ENCODE measurements at regions not wholly inside any gene's neighbourhood (a gene's known extent, or its start where the extent isn't known, plus 50 kb on each side); places are given as distances from the start of the nearest gene placed in this dataset.

- Mint-ChIP-seq H3K27ac (peak overlapping the region in 1 of 3 donors; percentile 48), H3K36me3 (peaks cover 2% of the 10 kb centered on the region), H3K27me3 (peaks cover 10% of the 10 kb centered on the region), H3K4me3 (no peak overlapping the region), H3K9me3 (peaks cover 0 to 2% (median 0%) of the 10 kb centered on the region in 3 donors), H3K4me1 (peaks cover 21 to 48% (median 33%) of the 10 kb centered on the region in 3 donors)
These were observed 174.7 kb upstream of the B3GAT1 start for GRCh38 chr11:134586726-134587125.

GRCh38 chr11:134585666-134586610 lies 173.9 kb upstream of the B3GAT1 start:
- Mint-ChIP-seq H3K9me3 (peaks cover 0 to 2% (median 0%) of the 10 kb centered on the region in 3 donors), H3K27ac (no peak overlapping the region)

GRCh38 chr11:134584706-134585445 lies 172.8 kb upstream of the B3GAT1 start:
- H3K27ac Mint-ChIP-seq: peak overlapping the region in 2 of 3 donors; percentile 67 to 83
- peaks cover 10% of the 10 kb centered on the region for H3K27me3 Mint-ChIP-seq
- peaks cover 0 to 2% (median 0%) of the 10 kb centered on the region in 3 donors for H3K9me3 Mint-ChIP-seq
- peak overlapping the region; percentile 17 to 83 (median 44) for H3K4me3 Mint-ChIP-seq
- peaks cover 26 to 53% (median 33%) of the 10 kb centered on the region in 3 donors for H3K4me1 Mint-ChIP-seq
- peaks cover 2% of the 10 kb centered on the region for H3K36me3 Mint-ChIP-seq

More at GRCh38 chr11:134585666-134586610, 173.9 kb upstream of the B3GAT1 start:
- Mint-ChIP-seq H3K27me3 (peaks cover 10% of the 10 kb centered on the region), H3K4me3 (peak overlapping the region in 1 of 4 donors; percentile 12), H3K4me1 (peaks cover 26 to 53% (median 33%) of the 10 kb centered on the region in 3 donors), H3K36me3 (peaks cover 2% of the 10 kb centered on the region)

GRCh38 chr11:134584001-134584561 lies 172.0 kb upstream of the B3GAT1 start:
- H3K36me3 Mint-ChIP-seq: peaks cover 2% of the 10 kb centered on the region
- H3K4me3 Mint-ChIP-seq: peak overlapping the region; percentile 17 to 88 (median 68)
- peaks cover 0 to 2% (median 0%) of the 10 kb centered on the region in 3 donors for H3K9me3 Mint-ChIP-seq
- H3K27ac Mint-ChIP-seq: peak overlapping the region in 2 of 3 donors; percentile 67 to 83
- H3K27me3 Mint-ChIP-seq: peaks cover 9% of the 10 kb centered on the region
- H3K4me1 Mint-ChIP-seq: peaks cover 26 to 52% (median 31%) of the 10 kb centered on the region in 3 donors

GRCh38 chr11:134583397-134583990 lies 171.5 kb upstream of the B3GAT1 start:
- Mint-ChIP-seq H3K27ac (peak overlapping the region in 2 of 3 donors; percentile 7 to 67), H3K4me3 (peak overlapping the region; percentile 0 to 88 (median 68)), H3K36me3 (peaks cover 2% of the 10 kb centered on the region), H3K4me1 (peaks cover 26 to 48% (median 29%) of the 10 kb centered on the region in 3 donors), H3K27me3 (peaks cover 5% of the 10 kb centered on the region), H3K9me3 (peaks cover 0 to 2% (median 0%) of the 10 kb centered on the region in 3 donors)

DNA sequence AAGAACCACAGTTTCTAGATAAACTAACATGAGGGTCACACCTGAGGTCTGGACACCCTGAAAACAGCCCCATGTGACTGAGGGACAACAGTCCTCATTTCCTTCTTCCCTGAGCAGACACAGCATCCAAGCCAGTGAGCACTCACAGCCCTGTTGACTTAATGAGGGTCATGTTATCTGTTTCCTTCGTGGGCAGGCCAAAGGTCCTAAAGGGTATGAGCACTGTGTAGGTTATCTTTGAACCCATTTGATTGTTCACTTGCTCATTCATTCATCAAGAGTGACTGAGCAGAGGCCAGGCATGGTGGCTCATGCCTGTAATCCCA lies 170.7 kb upstream of the B3GAT1 start:
- Mint-ChIP-seq H3K27ac (no peak overlapping the region), H3K4me1 (peaks cover 25 to 45% (median 29%) of the 10 kb centered on the region in 3 donors), H3K36me3 (peaks cover 2% of the 10 kb centered on the region), H3K4me3 (peak overlapping the region in 2 of 4 donors; percentile 23 to 88), H3K27me3 (peaks cover 6% of the 10 kb centered on the region), H3K9me3 (peaks cover 0 to 2% (median 0%) of the 10 kb centered on the region in 3 donors)

DNA sequence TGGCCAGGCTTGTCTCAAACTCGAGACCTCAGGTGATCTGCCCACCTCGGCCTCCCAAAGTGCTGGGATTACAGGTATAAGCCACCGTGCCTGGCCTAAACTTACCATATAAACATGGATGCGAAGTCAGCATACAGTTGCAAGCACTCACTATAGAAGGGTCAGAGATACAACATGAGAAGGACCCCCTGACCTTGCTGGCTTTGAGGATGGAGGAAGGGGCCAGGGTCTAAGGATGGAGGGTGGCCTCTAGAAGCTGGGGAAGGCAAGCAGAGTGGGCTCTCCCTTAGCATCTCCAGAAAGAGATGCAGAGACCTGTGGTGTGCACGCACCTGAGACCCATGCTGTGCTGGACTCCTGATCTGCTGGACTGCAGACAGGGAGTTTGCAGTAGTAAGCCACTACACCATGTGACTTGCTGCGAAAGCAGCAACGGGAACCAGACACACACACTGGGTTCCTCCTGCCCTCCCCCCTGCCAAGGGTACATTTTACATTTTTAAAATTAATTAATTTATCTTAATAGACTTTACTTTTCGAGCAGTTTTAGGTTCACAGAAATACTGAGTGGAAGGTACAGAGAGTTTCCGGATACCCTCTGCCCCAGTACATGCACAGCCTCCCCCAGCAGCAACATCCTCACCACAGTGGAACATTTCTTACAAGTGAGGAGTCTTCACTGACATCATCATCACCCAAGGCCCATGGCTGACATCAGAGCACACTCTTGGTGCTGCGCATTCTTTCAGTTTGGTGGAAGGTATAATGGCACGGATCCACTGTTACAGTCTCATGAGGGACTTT lies 170.1 kb upstream of the B3GAT1 start:
- Mint-ChIP-seq H3K36me3 (peaks cover 2% of the 10 kb centered on the region), H3K27ac (no peak overlapping the region), H3K4me3 (peak overlapping the region in 2 of 4 donors; percentile 23 to 88), H3K27me3 (peaks cover 6% of the 10 kb centered on the region), H3K9me3 (peaks cover 0 to 2% (median 0%) of the 10 kb centered on the region in 3 donors), H3K4me1 (peaks cover 19 to 39% (median 24%) of the 10 kb centered on the region in 3 donors)

GRCh38 chr11:134581121-134581626 lies 169.1 kb upstream of the B3GAT1 start:
- Mint-ChIP-seq H3K4me3 (no peak overlapping the region), H3K27me3 (peaks cover 6% of the 10 kb centered on the region), H3K9me3 (peaks cover 0 to 2% (median 0%) of the 10 kb centered on the region in 3 donors)

DNA sequence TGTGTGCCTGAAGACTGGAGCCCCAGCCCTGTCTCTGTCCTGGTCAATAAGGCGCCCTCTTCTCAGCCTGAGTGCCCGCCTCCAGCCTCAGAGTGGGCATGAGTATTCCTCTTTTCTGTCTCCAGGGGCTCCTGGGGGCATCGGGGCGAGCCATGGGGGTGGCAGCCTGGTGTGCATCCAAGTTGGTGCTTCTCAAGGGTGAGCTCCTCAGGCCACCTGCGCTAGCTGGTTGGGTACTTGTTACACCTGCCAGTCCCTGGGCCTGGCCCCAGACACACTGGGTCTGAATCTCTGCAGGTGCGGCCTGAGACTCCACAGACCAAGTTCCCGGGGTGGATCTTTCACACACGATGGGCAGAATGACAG lies 168.6 kb upstream of the B3GAT1 start:
- Mint-ChIP-seq H3K27me3 (peaks cover 6% of the 10 kb centered on the region), H3K4me1 (peaks cover 19 to 35% (median 22%) of the 10 kb centered on the region in 3 donors), H3K4me3 (no peak overlapping the region), H3K36me3 (no peaks in the 10 kb centered on the region), H3K27ac (no peak overlapping the region), H3K9me3 (peaks cover 0 to 2% (median 0%) of the 10 kb centered on the region in 3 donors)

More at GRCh38 chr11:134581121-134581626, 169.1 kb upstream of the B3GAT1 start:
- H3K27ac Mint-ChIP-seq: no peak overlapping the region
- H3K36me3 Mint-ChIP-seq: no peaks in the 10 kb centered on the region
- peaks cover 19 to 35% (median 22%) of the 10 kb centered on the region in 3 donors for H3K4me1 Mint-ChIP-seq

GRCh38 chr11:134579724-134580609 lies 167.9 kb upstream of the B3GAT1 start:
- Mint-ChIP-seq H3K27ac (no peak overlapping the region), H3K27me3 (peaks cover 6% of the 10 kb centered on the region), H3K4me3 (no peak overlapping the region)

DNA sequence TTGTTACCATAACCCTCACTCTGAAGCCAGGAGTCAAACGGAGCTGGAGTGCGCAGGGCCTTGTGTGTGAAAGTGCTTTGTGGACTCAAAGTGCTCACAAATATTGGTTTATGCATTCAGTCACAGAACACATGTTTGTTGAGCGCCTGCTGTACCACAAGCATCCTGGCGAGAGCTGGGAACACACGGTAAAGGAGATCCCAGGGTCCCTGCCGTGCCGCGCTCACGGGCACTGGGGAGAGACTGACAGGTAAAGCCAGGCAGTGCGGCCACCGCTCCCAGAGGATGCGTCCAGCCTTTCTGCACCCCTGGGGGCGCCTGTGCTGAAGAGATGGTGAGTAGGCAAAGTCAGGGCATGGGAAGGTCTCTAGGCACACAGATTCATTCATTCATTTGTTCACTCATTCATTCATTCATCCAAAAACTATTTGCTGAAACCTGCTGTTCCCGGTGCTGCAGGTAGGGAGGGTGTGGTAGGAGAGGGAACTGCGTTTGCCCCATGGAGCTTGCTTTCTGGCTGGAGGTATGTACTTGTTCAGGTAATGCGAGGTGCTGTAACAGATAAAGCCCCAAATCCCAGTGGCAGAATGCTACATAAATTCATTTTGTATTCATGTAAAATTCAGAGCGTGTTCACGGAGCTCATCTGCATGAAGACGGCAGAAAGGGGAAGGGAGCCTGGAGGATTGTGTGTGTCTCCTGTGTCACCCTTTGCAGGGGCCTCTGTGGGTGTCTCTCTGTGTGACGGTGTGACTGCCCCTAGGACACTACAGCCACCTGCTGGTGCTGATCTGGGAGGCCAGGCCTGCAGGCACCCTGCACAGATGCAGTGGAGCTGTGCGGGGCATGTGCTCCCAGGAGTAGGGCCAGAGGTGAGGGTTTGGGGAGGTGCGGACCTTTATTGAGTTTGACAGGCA lies 167.0 kb upstream of the B3GAT1 start:
- Mint-ChIP-seq H3K27me3 (peaks cover 6% of the 10 kb centered on the region), H3K36me3 (peaks cover 1% of the 10 kb centered on the region), H3K4me1 (peaks cover 6 to 21% (median 14%) of the 10 kb centered on the region in 3 donors), H3K27ac (no peak overlapping the region), H3K9me3 (peaks cover 0 to 2% (median 0%) of the 10 kb centered on the region in 3 donors), H3K4me3 (no peak overlapping the region)

More at GRCh38 chr11:134579724-134580609, 167.9 kb upstream of the B3GAT1 start:
- Mint-ChIP-seq H3K36me3 (no peaks in the 10 kb centered on the region), H3K9me3 (peaks cover 0 to 2% (median 0%) of the 10 kb centered on the region in 3 donors), H3K4me1 (peaks cover 14 to 30% (median 22%) of the 10 kb centered on the region in 3 donors)

Measured in IgD-negative memory B cell (primary cell).